GM13977 (cell line): ENCODE measurements at regions not wholly inside any gene's neighbourhood (a gene's known extent, or its start where the extent isn't known, plus 50 kb on each side); places are given as distances from the start of the nearest gene placed in this dataset.

Experiments
- DNase-seq: peaks from one replicate; pipeline ENCODE4 v3.0.0; 2012; ENCODE audit warnings: low spot score
- CTCF ChIP-seq: IDR thresholded peaks from 2 replicates; pipeline ENCODE4 v1.5.1; 2012; ENCODE audit warnings: mild to moderate bottlenecking, control low read depth; ENCODE audit not compliant: insufficient read depth; ENCODE audit errors: extremely low read depth, missing control alignments
- in situ Hi-C: fragments of 300-500 bp; cut with MboI; formaldehyde crosslinking; loops from one replicate; pipeline ENCODE4 v1.12.0; 2022; ENCODE audit warnings: low sequenced_read_pairs, low pct_unique_long_range_greater_than_20kb, mixed read lengths, inconsistent platforms; ENCODE audit not compliant: unreplicated experiment

GRCh38 chr1:5354681-5355080 is 637.5 kb downstream of the NPHP4 start:
- no peak for DNase-seq
- no peak for TF ChIP-seq CTCF
- in situ Hi-C loops = no loop called here

- no peak for DNase-seq
- in situ Hi-C loops = no loop called here
- TF ChIP-seq CTCF = no peak
Observed at GRCh38 chr1:5351366-5351765, 640.9 kb downstream of the NPHP4 start.

- in situ Hi-C loops = no loop called here
- DNase-seq = no peak
Observed at GRCh38 chr1:5349526-5349925, 642.7 kb downstream of the NPHP4 start.

GRCh38 chr1:5348732-5349465 is 643.3 kb downstream of the NPHP4 start:
- no peak for TF ChIP-seq CTCF
- in situ Hi-C loops = no loop called here
- DNase-seq = no peak

More at GRCh38 chr1:5349526-5349925, 642.7 kb downstream of the NPHP4 start:
- no peak for TF ChIP-seq CTCF

GRCh38 chr1:5347726-5348125 is 644.5 kb downstream of the NPHP4 start:
- no peak for TF ChIP-seq CTCF
- in situ Hi-C loops = no loop called here

GRCh38 chr1:5345556-5345955 is 646.7 kb downstream of the NPHP4 start:
- DNase-seq = no peak
- TF ChIP-seq CTCF = no peak
- in situ Hi-C loops = no loop called here

More at GRCh38 chr1:5347726-5348125, 644.5 kb downstream of the NPHP4 start:
- DNase-seq = no peak
